ENCODE measurements at regions not wholly inside any gene's neighbourhood (a gene's known extent, or its start where the extent isn't known, plus 50 kb on each side); places are given as distances from the start of the nearest gene placed in this dataset.

- no peak overlapping the region for H3K4me3 ChIP-seq (ENCODE audit: control extremely low read depth in 1 of 5, extremely low read depth in 1 of 5, insufficient read depth in 1 of 5, low read depth in 2 of 5, low read length in 4 of 5)
- H3K9me3 ChIP-seq (ENCODE audit: control extremely low read depth in 1 of 3, control insufficient read depth in 2 of 3, insufficient read depth in 1 of 3, low read length in 2 of 3): peaks cover 0 to 2% (median 0%) of the 10 kb centered on the region in 3 donors
- ChIA-PET CTCF (no interaction called here), POLR2A (no interaction called here)
- no peaks in the 10 kb centered on the region for H3K4me1 ChIP-seq (ENCODE audit: control insufficient read depth in 2 of 2, insufficient read depth in 2 of 2, low read length in 2 of 2)
- H4K20me1 ChIP-seq (ENCODE audit: control insufficient read depth, insufficient read depth, low read length, poor library complexity, severe bottlenecking): no peaks in the 10 kb centered on the region
- ATAC-seq (ENCODE audit: low read depth): no peak
- H3K4me2 ChIP-seq (replicated peaks; ENCODE audit: low read depth, low read length, poor library complexity, severe bottlenecking): no peak overlapping the region
- no peaks in the 10 kb centered on the region for H3K79me2 ChIP-seq (ENCODE audit: control insufficient read depth, insufficient read depth, low read length)
- intact Hi-C loops (cut with micrococcal nuclease): no loop called here
- H3K27ac Mint-ChIP-seq: no peak overlapping the region
- no peak overlapping the region for H3K4me3 Mint-ChIP-seq
- H3K9me3 Mint-ChIP-seq (ENCODE audit: insufficient read depth): peaks cover 7% of the 10 kb centered on the region
- no peak overlapping the region for H3K27ac ChIP-seq (ENCODE audit: low read length in 2 of 2)
- H3K27me3 Mint-ChIP-seq: no peaks in the 10 kb centered on the region
- no peaks in the 10 kb centered on the region for H3K36me3 ChIP-seq (replicated peaks in 1 of 2; ENCODE audit: control extremely low read depth in 1 of 2, control insufficient read depth in 1 of 2, extremely low read depth in 1 of 2, insufficient read depth in 2 of 2, low read length in 1 of 2)
- no peaks in the 10 kb centered on the region for H3K4me1 Mint-ChIP-seq
- no CpG with 5 or more reads among the region's 2 CpGs for WGBS (ENCODE audit: insufficient coverage)
- H3K9ac ChIP-seq (ENCODE audit: low read length): no peak overlapping the region
- DNase-seq: no peak
- TF ChIP-seq EZH2 (IDR thresholded peaks at IDR 0.05; ENCODE audit: borderline replicate concordance, insufficient read depth, low read depth, low read length, poor library complexity, severe bottlenecking): no peak
- no peaks in the 10 kb centered on the region for H3K27me3 ChIP-seq (replicated peaks in 1 of 4; ENCODE audit: control extremely low read depth in 1 of 4, control insufficient read depth in 3 of 4, insufficient read depth in 4 of 4, low read length in 3 of 4)
- no peak overlapping the region for H2AFZ ChIP-seq (ENCODE audit: insufficient read depth, low read depth, low read length, poor library complexity, severe bottlenecking)
Measured at GRCh38 chr13:38216181-38216580, 133.5 kb upstream of the UFM1 start.

DNA sequence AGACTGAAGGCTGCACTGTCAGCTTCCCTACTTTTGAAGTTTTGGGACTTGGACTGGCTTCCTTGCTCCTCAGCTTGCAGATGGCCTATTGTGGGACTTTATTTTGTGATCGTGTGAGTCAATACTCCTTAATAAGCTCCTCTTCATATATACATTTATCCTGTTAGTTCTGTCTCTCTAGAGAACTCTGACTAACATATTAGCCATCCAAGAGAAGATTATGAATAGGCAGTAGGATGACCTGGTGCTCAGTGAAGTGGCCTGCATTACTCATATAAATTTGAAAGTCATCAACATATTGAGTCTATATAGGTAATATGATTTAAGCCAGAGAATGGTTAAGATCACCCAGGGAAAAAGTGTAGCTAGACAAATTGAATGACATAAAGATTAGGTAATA lies 136.3 kb upstream of the UFM1 start:
- H3K79me2 ChIP-seq (ENCODE audit: control insufficient read depth, insufficient read depth, low read length): no peaks in the 10 kb centered on the region
- CTCF ChIA-PET: no interaction called here
- WGBS (ENCODE audit: insufficient coverage): no CpG with 5 or more reads among the region's 1 CpG

More for the DNA sequence above, 136.3 kb upstream of the UFM1 start:
- H3K4me3 Mint-ChIP-seq: no peak overlapping the region
- Histone ChIP-seq H3K4me2 (replicated peaks; ENCODE audit: low read depth, low read length, poor library complexity, severe bottlenecking) (no peak overlapping the region), H4K20me1 (ENCODE audit: control insufficient read depth, insufficient read depth, low read length, poor library complexity, severe bottlenecking) (no peaks in the 10 kb centered on the region), H3K4me1 (ENCODE audit: control insufficient read depth in 2 of 2, insufficient read depth in 2 of 2, low read length in 2 of 2) (no peaks in the 10 kb centered on the region), H3K27ac (ENCODE audit: low read length in 2 of 2) (no peak overlapping the region), H3K36me3 (replicated peaks in 1 of 2; ENCODE audit: control extremely low read depth in 1 of 2, control insufficient read depth in 1 of 2, extremely low read depth in 1 of 2, insufficient read depth in 2 of 2, low read length in 1 of 2) (no peaks in the 10 kb centered on the region), H3K9ac (ENCODE audit: low read length) (no peak overlapping the region), H3K9me3 (ENCODE audit: control extremely low read depth in 1 of 3, control insufficient read depth in 2 of 3, insufficient read depth in 1 of 3, low read length in 2 of 3) (peaks cover 0 to 2% (median 0%) of the 10 kb centered on the region in 3 donors), H3K27me3 (replicated peaks in 1 of 4; ENCODE audit: control extremely low read depth in 1 of 4, control insufficient read depth in 3 of 4, insufficient read depth in 4 of 4, low read length in 3 of 4) (no peaks in the 10 kb centered on the region), H2AFZ (ENCODE audit: insufficient read depth, low read depth, low read length, poor library complexity, severe bottlenecking) (no peak overlapping the region), H3K4me3 (ENCODE audit: control extremely low read depth in 1 of 5, extremely low read depth in 1 of 5, insufficient read depth in 1 of 5, low read depth in 2 of 5, low read length in 4 of 5) (no peak overlapping the region)
- ATAC-seq (ENCODE audit: low read depth): no peak
- H3K27ac Mint-ChIP-seq: no peak overlapping the region
- TF ChIP-seq EZH2 (IDR thresholded peaks at IDR 0.05; ENCODE audit: borderline replicate concordance, insufficient read depth, low read depth, low read length, poor library complexity, severe bottlenecking): no peak
- TF ChIP-seq, protein P1, sequence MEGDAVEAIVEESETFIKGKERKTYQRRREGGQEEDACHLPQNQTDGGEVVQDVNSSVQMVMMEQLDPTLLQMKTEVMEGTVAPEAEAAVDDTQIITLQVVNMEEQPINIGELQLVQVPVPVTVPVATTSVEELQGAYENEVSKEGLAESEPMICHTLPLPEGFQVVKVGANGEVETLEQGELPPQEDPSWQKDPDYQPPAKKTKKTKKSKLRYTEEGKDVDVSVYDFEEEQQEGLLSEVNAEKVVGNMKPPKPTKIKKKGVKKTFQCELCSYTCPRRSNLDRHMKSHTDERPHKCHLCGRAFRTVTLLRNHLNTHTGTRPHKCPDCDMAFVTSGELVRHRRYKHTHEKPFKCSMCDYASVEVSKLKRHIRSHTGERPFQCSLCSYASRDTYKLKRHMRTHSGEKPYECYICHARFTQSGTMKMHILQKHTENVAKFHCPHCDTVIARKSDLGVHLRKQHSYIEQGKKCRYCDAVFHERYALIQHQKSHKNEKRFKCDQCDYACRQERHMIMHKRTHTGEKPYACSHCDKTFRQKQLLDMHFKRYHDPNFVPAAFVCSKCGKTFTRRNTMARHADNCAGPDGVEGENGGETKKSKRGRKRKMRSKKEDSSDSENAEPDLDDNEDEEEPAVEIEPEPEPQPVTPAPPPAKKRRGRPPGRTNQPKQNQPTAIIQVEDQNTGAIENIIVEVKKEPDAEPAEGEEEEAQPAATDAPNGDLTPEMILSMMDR (IDR thresholded peaks at IDR 0.05): no peak
- DNase-seq: no peak
- H3K4me1 Mint-ChIP-seq: no peaks in the 10 kb centered on the region
- intact Hi-C loops (cut with micrococcal nuclease): no loop called here
- H3K27me3 Mint-ChIP-seq: no peaks in the 10 kb centered on the region
- POLR2A ChIA-PET: no interaction called here
- peaks cover 7% of the 10 kb centered on the region for H3K9me3 Mint-ChIP-seq (ENCODE audit: insufficient read depth)
